ENCODE measurements at regions not wholly inside any gene's neighbourhood (a gene's known extent, or its start where the extent isn't known, plus 50 kb on each side); places are given as distances from the start of the nearest gene placed in this dataset.

DNA sequence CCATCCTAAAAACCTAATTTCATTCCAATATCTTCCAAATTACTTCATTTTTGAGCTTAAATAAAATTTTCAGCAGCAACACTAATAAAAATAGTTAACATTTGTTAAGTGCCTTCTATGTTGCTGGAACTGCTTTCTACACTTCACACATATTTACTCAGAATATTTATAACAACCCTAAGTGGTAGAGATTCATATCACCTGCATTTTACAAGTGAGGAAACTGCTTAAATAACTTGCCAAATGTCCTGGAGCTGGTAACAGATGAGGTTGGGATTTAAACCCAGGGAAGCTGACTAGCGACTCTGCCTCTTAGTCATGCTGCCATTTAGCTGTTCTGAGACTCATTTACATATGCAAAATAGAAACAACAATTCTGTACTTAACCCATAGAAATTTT lies 86.1 kb upstream of the PBX1 start:
- TF ChIP-seq, protein P1, sequence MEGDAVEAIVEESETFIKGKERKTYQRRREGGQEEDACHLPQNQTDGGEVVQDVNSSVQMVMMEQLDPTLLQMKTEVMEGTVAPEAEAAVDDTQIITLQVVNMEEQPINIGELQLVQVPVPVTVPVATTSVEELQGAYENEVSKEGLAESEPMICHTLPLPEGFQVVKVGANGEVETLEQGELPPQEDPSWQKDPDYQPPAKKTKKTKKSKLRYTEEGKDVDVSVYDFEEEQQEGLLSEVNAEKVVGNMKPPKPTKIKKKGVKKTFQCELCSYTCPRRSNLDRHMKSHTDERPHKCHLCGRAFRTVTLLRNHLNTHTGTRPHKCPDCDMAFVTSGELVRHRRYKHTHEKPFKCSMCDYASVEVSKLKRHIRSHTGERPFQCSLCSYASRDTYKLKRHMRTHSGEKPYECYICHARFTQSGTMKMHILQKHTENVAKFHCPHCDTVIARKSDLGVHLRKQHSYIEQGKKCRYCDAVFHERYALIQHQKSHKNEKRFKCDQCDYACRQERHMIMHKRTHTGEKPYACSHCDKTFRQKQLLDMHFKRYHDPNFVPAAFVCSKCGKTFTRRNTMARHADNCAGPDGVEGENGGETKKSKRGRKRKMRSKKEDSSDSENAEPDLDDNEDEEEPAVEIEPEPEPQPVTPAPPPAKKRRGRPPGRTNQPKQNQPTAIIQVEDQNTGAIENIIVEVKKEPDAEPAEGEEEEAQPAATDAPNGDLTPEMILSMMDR (IDR thresholded peaks at IDR 0.05): no peak
- TF ChIP-seq POLR2A (IDR thresholded peaks at IDR 0.05): no peak
